ENCODE measurements at regions not wholly inside any gene's neighbourhood (a gene's known extent, or its start where the extent isn't known, plus 50 kb on each side); places are given as distances from the start of the nearest gene placed in this dataset.

- H3K4me3 ChIP-seq (ENCODE audit: low read length) = no peak overlapping the region
- H3K4me1 ChIP-seq (ENCODE audit: control insufficient read depth, insufficient read depth, low read length) = no peaks in the 10 kb centered on the region
- no peaks in the 10 kb centered on the region for H3K27me3 ChIP-seq (ENCODE audit: control insufficient read depth, insufficient read depth, low read length)
- TF ChIP-seq, protein P1, sequence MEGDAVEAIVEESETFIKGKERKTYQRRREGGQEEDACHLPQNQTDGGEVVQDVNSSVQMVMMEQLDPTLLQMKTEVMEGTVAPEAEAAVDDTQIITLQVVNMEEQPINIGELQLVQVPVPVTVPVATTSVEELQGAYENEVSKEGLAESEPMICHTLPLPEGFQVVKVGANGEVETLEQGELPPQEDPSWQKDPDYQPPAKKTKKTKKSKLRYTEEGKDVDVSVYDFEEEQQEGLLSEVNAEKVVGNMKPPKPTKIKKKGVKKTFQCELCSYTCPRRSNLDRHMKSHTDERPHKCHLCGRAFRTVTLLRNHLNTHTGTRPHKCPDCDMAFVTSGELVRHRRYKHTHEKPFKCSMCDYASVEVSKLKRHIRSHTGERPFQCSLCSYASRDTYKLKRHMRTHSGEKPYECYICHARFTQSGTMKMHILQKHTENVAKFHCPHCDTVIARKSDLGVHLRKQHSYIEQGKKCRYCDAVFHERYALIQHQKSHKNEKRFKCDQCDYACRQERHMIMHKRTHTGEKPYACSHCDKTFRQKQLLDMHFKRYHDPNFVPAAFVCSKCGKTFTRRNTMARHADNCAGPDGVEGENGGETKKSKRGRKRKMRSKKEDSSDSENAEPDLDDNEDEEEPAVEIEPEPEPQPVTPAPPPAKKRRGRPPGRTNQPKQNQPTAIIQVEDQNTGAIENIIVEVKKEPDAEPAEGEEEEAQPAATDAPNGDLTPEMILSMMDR (IDR thresholded peaks at IDR 0.05) = no peak
- no peaks in the 10 kb centered on the region for H3K9me3 ChIP-seq (ENCODE audit: control insufficient read depth, insufficient read depth, low read length)
- Mint-ChIP-seq H3K27me3 (ENCODE audit: low read depth in 2 of 2) (no peaks in the 10 kb centered on the region), H3K9me3 (peaks cover 5 to 6% of the 10 kb centered on the region in 2 donors), H3K4me1 (no peaks in the 10 kb centered on the region), H3K4me3 (no peak overlapping the region), H3K27ac (no peak overlapping the region), H3K36me3 (no peaks in the 10 kb centered on the region)
- DNase-seq (no peak), ATAC-seq (no peak)
- no peaks in the 10 kb centered on the region for H3K36me3 ChIP-seq (ENCODE audit: control insufficient read depth, insufficient read depth, low read length)
- intact Hi-C loops (cut with micrococcal nuclease) = no loop called here
- H3K27ac ChIP-seq (ENCODE audit: low read length) = no peak overlapping the region
- 80% methylated on average over 2 of the region's 2 CpGs for WGBS (ENCODE audit: insufficient coverage)
These were observed 264.4 kb downstream of the HTR1A start for GRCh38 chr5:63697811-63698210.

DNA sequence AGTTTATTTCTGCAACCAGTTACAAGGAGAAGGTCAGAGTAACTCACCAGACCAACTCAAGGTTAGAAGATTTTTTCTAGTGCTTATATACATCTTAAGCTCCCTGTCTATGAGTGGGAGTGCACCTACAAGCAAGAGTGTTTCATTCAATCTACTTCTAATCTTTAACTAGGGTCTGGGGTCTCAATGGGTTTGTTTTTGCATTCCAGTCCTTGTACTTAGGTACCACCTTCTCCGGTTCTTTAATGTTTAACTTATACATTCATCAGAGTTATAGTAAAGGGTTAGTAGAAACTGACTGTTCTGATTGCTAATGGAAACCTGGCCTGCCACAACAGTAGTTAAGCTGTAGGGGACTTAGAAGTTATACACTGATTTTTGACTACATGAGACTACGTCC, 271.7 kb downstream of the HTR1A start:
- Mint-ChIP-seq H3K9me3 (peaks cover 4 to 6% of the 10 kb centered on the region in 2 donors), H3K36me3 (no peaks in the 10 kb centered on the region), H3K4me3 (no peak overlapping the region), H3K27ac (no peak overlapping the region), H3K4me1 (no peaks in the 10 kb centered on the region), H3K27me3 (ENCODE audit: low read depth in 2 of 2) (no peaks in the 10 kb centered on the region)
- ATAC-seq (no peak), DNase-seq (no peak)
- TF ChIP-seq, protein P1 (IDR thresholded peaks at IDR 0.05) = no peak
- Histone ChIP-seq H3K27ac (ENCODE audit: low read length) (no peak overlapping the region), H3K4me1 (ENCODE audit: control insufficient read depth, insufficient read depth, low read length) (no peaks in the 10 kb centered on the region), H3K27me3 (ENCODE audit: control insufficient read depth, insufficient read depth, low read length) (no peaks in the 10 kb centered on the region), H3K36me3 (ENCODE audit: control insufficient read depth, insufficient read depth, low read length) (no peaks in the 10 kb centered on the region), H3K4me3 (ENCODE audit: low read length) (no peak overlapping the region), H3K9me3 (ENCODE audit: control insufficient read depth, insufficient read depth, low read length) (peaks cover 7% of the 10 kb centered on the region)
- intact Hi-C loops (cut with micrococcal nuclease) = no loop called here
- WGBS (ENCODE audit: insufficient coverage) = 95% methylated on average over 1 of the region's 2 CpGs

DNA sequence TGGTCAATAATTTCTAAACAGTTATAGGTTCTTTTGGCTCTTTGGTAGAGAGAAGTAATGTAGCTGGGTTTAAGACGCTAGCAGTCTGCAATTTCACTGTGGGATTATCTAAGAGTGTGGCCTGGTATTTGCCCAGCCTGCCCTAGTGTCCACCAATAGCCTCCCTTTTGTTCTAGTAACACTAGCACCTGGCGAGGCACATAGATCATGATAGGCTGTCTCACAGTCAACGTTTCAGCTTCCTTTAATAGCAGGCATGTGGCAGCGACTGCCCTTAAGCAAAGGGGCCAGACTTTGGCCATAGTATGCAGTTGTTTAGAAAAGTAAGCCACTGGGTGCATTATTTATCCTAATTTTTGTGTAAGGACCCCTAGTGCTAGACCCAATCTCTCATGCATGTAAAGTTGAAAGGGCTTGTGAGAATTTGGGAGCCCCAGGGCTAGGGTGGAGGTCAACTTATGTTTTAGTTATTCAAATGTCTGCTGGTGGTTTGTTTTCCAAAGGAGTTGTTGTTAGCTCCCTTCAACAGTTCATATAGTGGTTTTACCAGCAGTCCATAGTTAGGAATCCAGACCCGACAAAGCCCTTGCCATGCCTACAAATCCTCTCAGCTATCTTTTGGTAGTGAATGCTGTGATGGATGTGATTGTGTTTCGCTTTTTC, 274.3 kb downstream of the HTR1A start:
- H3K4me3 ChIP-seq (ENCODE audit: low read length) = no peak overlapping the region
- Mint-ChIP-seq H3K4me1 (no peaks in the 10 kb centered on the region), H3K4me3 (no peak overlapping the region), H3K27me3 (ENCODE audit: low read depth in 2 of 2) (no peaks in the 10 kb centered on the region), H3K27ac (no peak overlapping the region), H3K9me3 (peaks cover 3 to 6% of the 10 kb centered on the region in 2 donors), H3K36me3 (no peaks in the 10 kb centered on the region)
- ATAC-seq (no peak), DNase-seq (no peak)
- TF ChIP-seq, protein P1 (IDR thresholded peaks at IDR 0.05) = no peak
- peaks cover 7% of the 10 kb centered on the region for H3K9me3 ChIP-seq (ENCODE audit: control insufficient read depth, insufficient read depth, low read length)
- H3K4me1 ChIP-seq (ENCODE audit: control insufficient read depth, insufficient read depth, low read length) = no peaks in the 10 kb centered on the region
- 76% methylated on average over 4 of the region's 6 CpGs for WGBS (ENCODE audit: insufficient coverage)
- intact Hi-C loops (cut with micrococcal nuclease) = no loop called here
- H3K36me3 ChIP-seq (ENCODE audit: control insufficient read depth, insufficient read depth, low read length) = no peaks in the 10 kb centered on the region
- no peaks in the 10 kb centered on the region for H3K27me3 ChIP-seq (ENCODE audit: control insufficient read depth, insufficient read depth, low read length)
- H3K27ac ChIP-seq (ENCODE audit: low read length) = no peak overlapping the region

GRCh38 chr5:63686938-63687337, 275.3 kb downstream of the HTR1A start:
- Histone ChIP-seq H3K4me3 (ENCODE audit: low read length) (no peak overlapping the region), H3K36me3 (ENCODE audit: control insufficient read depth, insufficient read depth, low read length) (no peaks in the 10 kb centered on the region), H3K9me3 (ENCODE audit: control insufficient read depth, insufficient read depth, low read length) (peaks cover 7% of the 10 kb centered on the region), H3K27ac (ENCODE audit: low read length) (no peak overlapping the region), H3K4me1 (ENCODE audit: control insufficient read depth, insufficient read depth, low read length) (no peaks in the 10 kb centered on the region), H3K27me3 (ENCODE audit: control insufficient read depth, insufficient read depth, low read length) (no peaks in the 10 kb centered on the region)
- TF ChIP-seq, protein P1 (IDR thresholded peaks at IDR 0.05) = no peak
- no peak for DNase-seq
- 92% methylated on average over 5 of the region's 5 CpGs for WGBS (ENCODE audit: insufficient coverage)
- no peak for ATAC-seq
- H3K4me1 Mint-ChIP-seq = no peaks in the 10 kb centered on the region
- H3K36me3 Mint-ChIP-seq = no peaks in the 10 kb centered on the region
- H3K4me3 Mint-ChIP-seq = no peak overlapping the region
- intact Hi-C loops (cut with micrococcal nuclease) = no loop called here
- H3K27me3 Mint-ChIP-seq (ENCODE audit: low read depth in 2 of 2) = no peaks in the 10 kb centered on the region
- peaks cover 3 to 6% of the 10 kb centered on the region in 2 donors for H3K9me3 Mint-ChIP-seq
- no peak overlapping the region for H3K27ac Mint-ChIP-seq
